ENCODE measurements at regions not wholly inside any gene's neighbourhood (a gene's known extent, or its start where the extent isn't known, plus 50 kb on each side); places are given as distances from the start of the nearest gene placed in this dataset.

GRCh38 chr1:191865479-191865878, 292.8 kb upstream of the RGS18 start:
- Histone ChIP-seq H3K9me3 (ENCODE audit: low read depth) (no peaks in the 10 kb centered on the region), H3K9me2 (replicated peaks; ENCODE audit: insufficient read depth) (no peaks in the 10 kb centered on the region), H3K4me3 (no peak overlapping the region), H3K4me2 (no peak overlapping the region), H3K27me3 (no peaks in the 10 kb centered on the region), H2AFZ (no peak overlapping the region), H3K79me2 (no peaks in the 10 kb centered on the region), H3K4me1 (ENCODE audit: insufficient read depth) (no peaks in the 10 kb centered on the region), H3K36me3 (replicated peaks; ENCODE audit: insufficient read depth, low read depth) (no peaks in the 10 kb centered on the region), H4K20me1 (ENCODE audit: insufficient read depth, poor library complexity, severe bottlenecking) (no peaks in the 10 kb centered on the region), H3K27ac (no peak overlapping the region)
- 88% methylated on average over 6 of the region's 6 CpGs for WGBS (ENCODE audit: low lambda C conversion rate, missing lambda C conversion rate)
- DNase-seq (ENCODE audit: low spot score): no peak
- TF ChIP-seq CTCF (IDR thresholded peaks at IDR 0.05; ENCODE audit: poor library complexity) (no peak), EZH2 (IDR thresholded peaks at IDR 0.05; ENCODE audit: borderline replicate concordance) (no peak), EZH2phosphoT487 (IDR thresholded peaks at IDR 0.05; ENCODE audit: low read depth, severe bottlenecking, unreplicated experiment) (no peak)

- Histone ChIP-seq H4K20me1 (ENCODE audit: insufficient read depth, poor library complexity, severe bottlenecking) (no peaks in the 10 kb centered on the region), H3K27ac (no peak overlapping the region), H3K4me2 (no peak overlapping the region), H2AFZ (no peak overlapping the region), H3K4me3 (no peak overlapping the region), H3K9me2 (replicated peaks; ENCODE audit: insufficient read depth) (no peaks in the 10 kb centered on the region), H3K27me3 (no peaks in the 10 kb centered on the region), H3K36me3 (replicated peaks; ENCODE audit: insufficient read depth, low read depth) (no peaks in the 10 kb centered on the region), H3K79me2 (no peaks in the 10 kb centered on the region), H3K9me3 (ENCODE audit: low read depth) (no peaks in the 10 kb centered on the region), H3K4me1 (ENCODE audit: insufficient read depth) (no peaks in the 10 kb centered on the region)
- DNase-seq (ENCODE audit: low spot score): no peak
- TF ChIP-seq CTCF (IDR thresholded peaks at IDR 0.05; ENCODE audit: poor library complexity) (no peak), EZH2 (IDR thresholded peaks at IDR 0.05; ENCODE audit: borderline replicate concordance) (no peak), EZH2phosphoT487 (IDR thresholded peaks at IDR 0.05; ENCODE audit: low read depth, severe bottlenecking, unreplicated experiment) (no peak)
- WGBS (ENCODE audit: low lambda C conversion rate, missing lambda C conversion rate): 94% methylated on average over 2 of the region's 2 CpGs
Measured at GRCh38 chr1:191866155-191866554, 292.1 kb upstream of the RGS18 start.

GRCh38 chr1:191869790-191870312, 288.4 kb upstream of the RGS18 start:
- Histone ChIP-seq H3K4me2 (no peak overlapping the region), H3K9me3 (ENCODE audit: low read depth) (no peaks in the 10 kb centered on the region), H3K4me3 (no peak overlapping the region), H3K9me2 (replicated peaks; ENCODE audit: insufficient read depth) (no peaks in the 10 kb centered on the region), H3K4me1 (ENCODE audit: insufficient read depth) (no peaks in the 10 kb centered on the region), H2AFZ (no peak overlapping the region), H4K20me1 (ENCODE audit: insufficient read depth, poor library complexity, severe bottlenecking) (no peaks in the 10 kb centered on the region), H3K27ac (no peak overlapping the region), H3K36me3 (replicated peaks; ENCODE audit: insufficient read depth, low read depth) (no peaks in the 10 kb centered on the region), H3K79me2 (no peaks in the 10 kb centered on the region), H3K27me3 (no peaks in the 10 kb centered on the region)
- no peak for TF ChIP-seq CTCF (IDR thresholded peaks at IDR 0.05; ENCODE audit: poor library complexity)
- TF ChIP-seq EZH2phosphoT487 (IDR thresholded peaks at IDR 0.05; ENCODE audit: low read depth, severe bottlenecking, unreplicated experiment): no peak
- TF ChIP-seq EZH2 (IDR thresholded peaks at IDR 0.05; ENCODE audit: borderline replicate concordance): no peak
- no peak for DNase-seq (ENCODE audit: low spot score)
- WGBS (ENCODE audit: low lambda C conversion rate, missing lambda C conversion rate): 70% methylated on average over 3 of the region's 3 CpGs

DNA sequence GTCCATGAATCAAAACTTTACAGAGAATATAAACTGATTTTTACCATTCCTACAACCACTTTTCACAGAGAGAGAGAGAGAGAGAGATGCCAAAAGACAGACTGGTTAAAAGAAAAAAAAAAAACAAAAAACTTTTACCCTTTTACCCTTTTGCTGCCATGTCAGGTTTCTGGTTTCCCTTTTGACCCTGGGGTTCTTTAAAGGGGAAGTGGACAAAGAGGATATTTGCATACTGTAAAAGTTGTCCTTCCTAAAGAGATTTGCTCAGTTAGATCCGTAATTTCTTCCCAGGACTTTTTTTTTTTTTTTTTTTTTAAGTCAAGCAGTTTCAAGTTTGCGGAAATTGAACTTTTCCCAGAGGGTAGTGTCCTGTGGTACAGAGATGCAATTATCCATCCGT, 287.8 kb upstream of the RGS18 start:
- no peaks in the 10 kb centered on the region for H3K9me2 ChIP-seq (replicated peaks; ENCODE audit: insufficient read depth)
- H3K36me3 ChIP-seq (replicated peaks; ENCODE audit: insufficient read depth, low read depth): no peaks in the 10 kb centered on the region
- H3K4me3 ChIP-seq: no peak overlapping the region
- no peaks in the 10 kb centered on the region for H3K4me1 ChIP-seq (ENCODE audit: insufficient read depth)
- H3K9me3 ChIP-seq (ENCODE audit: low read depth): no peaks in the 10 kb centered on the region
- no peak overlapping the region for H3K27ac ChIP-seq
- H4K20me1 ChIP-seq (ENCODE audit: insufficient read depth, poor library complexity, severe bottlenecking): no peaks in the 10 kb centered on the region
- H3K27me3 ChIP-seq: no peaks in the 10 kb centered on the region
- H2AFZ ChIP-seq: no peak overlapping the region
- TF ChIP-seq EZH2phosphoT487 (IDR thresholded peaks at IDR 0.05; ENCODE audit: low read depth, severe bottlenecking, unreplicated experiment) (no peak), CTCF (IDR thresholded peaks at IDR 0.05; ENCODE audit: poor library complexity) (no peak), EZH2 (IDR thresholded peaks at IDR 0.05; ENCODE audit: borderline replicate concordance) (no peak)
- no peak overlapping the region for H3K4me2 ChIP-seq
- no peak for DNase-seq (ENCODE audit: low spot score)
- H3K79me2 ChIP-seq: no peaks in the 10 kb centered on the region
- WGBS (ENCODE audit: low lambda C conversion rate, missing lambda C conversion rate): 91% methylated on average over 3 of the region's 3 CpGs
